Gastroesophageal sphincter (tissue), 3 donors: ENCODE measurements at regions not wholly inside any gene's neighbourhood (a gene's known extent, or its start where the extent isn't known, plus 50 kb on each side); places are given as distances from the start of the nearest gene placed in this dataset.

Experiments used
- EP300 ChIP-seq: sonication (generic); formaldehyde crosslinking; IDR thresholded peaks from one replicate; pipeline ENCODE4 v1.6.1; 2017; ENCODE audit warnings: antibody characterized with exemption, mild to moderate bottlenecking
- POLR2A ChIP-seq, 2 donors: fragments of 450-650 bp; IDR thresholded peaks; one replicate each; pipeline ENCODE4 v1.6.1; 2017; ENCODE audit warnings: antibody characterized with exemption in 2 of 2, mild to moderate bottlenecking in 2 of 2, moderate library complexity in 1 of 2
- POLR2AphosphoS5 ChIP-seq: sonication (generic); formaldehyde crosslinking; IDR thresholded peaks from one replicate; pipeline ENCODE4 v1.6.1; 2017; ENCODE audit warnings: antibody characterized with exemption
- TF ChIP-seq, protein P1 (sequence below), 4 experiments: fragments of 200-600 bp in 2 of 4; fragments of 450-650 bp in 2 of 4; sonication (generic) in 1 of 4; IDR thresholded peaks; one replicate each; pipeline ENCODE4 v1.5.1; 2017 to 2019; ENCODE audit warnings: antibody characterized with exemption in 4 of 4, mild to moderate bottlenecking in 2 of 4, moderate library complexity in 2 of 4

DNA sequence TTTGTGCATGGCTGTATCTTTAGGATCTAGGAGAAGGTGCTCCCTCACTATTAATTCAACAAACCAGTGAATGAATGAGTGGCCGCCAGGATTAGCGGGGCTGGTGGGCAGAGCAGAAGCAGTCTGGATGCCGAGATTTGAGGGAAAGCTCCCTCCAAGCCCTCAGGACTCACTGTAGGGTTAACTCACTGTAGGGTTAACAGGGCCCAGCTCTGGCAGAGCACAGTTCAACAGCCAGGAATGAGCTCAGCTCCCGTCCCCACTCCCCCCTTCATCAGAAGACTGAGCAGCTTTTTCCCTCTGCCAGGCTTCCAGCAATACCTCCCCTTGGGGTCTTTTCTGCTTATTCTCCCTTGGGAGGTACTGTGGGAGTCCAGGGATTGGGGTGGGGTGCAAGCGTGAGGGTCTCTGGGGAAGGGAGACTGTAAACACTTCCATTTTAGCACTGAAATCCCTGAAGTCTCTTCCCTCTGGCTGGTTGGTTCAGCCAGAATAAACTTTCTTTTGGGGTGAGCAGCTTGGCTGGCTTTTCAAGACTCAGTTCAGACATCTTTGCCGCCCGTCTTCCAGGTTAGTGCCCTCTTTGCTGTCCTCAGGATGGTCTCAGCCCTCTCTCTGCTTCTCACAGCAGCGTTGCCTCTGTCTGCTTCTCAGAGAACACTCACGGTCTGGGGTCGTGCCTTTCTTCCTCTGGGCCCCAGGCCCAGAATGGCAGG, 53.7 kb upstream of the WSB1 start:
- no peak for TF ChIP-seq POLR2A (IDR thresholded peaks at IDR 0.05)
- no peak for TF ChIP-seq POLR2AphosphoS5
- no peak for TF ChIP-seq EP300
- TF ChIP-seq, protein P1, sequence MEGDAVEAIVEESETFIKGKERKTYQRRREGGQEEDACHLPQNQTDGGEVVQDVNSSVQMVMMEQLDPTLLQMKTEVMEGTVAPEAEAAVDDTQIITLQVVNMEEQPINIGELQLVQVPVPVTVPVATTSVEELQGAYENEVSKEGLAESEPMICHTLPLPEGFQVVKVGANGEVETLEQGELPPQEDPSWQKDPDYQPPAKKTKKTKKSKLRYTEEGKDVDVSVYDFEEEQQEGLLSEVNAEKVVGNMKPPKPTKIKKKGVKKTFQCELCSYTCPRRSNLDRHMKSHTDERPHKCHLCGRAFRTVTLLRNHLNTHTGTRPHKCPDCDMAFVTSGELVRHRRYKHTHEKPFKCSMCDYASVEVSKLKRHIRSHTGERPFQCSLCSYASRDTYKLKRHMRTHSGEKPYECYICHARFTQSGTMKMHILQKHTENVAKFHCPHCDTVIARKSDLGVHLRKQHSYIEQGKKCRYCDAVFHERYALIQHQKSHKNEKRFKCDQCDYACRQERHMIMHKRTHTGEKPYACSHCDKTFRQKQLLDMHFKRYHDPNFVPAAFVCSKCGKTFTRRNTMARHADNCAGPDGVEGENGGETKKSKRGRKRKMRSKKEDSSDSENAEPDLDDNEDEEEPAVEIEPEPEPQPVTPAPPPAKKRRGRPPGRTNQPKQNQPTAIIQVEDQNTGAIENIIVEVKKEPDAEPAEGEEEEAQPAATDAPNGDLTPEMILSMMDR (IDR thresholded peaks at IDR 0.05) = no peak
